GM12878 (cell line): ENCODE measurements at regions not wholly inside any gene's neighbourhood (a gene's known extent, or its start where the extent isn't known, plus 50 kb on each side); places are given as distances from the start of the nearest gene placed in this dataset.

Source experiments
- ATAC-seq: fragments of 200-7000 bp; cut with Tn5 transposase; 3 replicates; pipeline ENCODE4 v1.9.1; 2020; ENCODE audit warnings: mild to moderate bottlenecking, moderate library complexity
- BruUV-seq: library from RNA; stranded (reverse); fragments of 400-500 nt; replicated peaks from 2 replicates; lab custom pipeline; 2021; lab: Mats Ljungman, UMichigan
- CTCF ChIA-PET: fragments of 300-600 bp; sonication (Branson Sonifier 250); formaldehyde crosslinking; extraction: SDS; loops from one replicate; lab custom pipeline; 2021; ENCODE audit warnings: inconsistent platforms; lab: Yijun Ruan, JAX
- POLR2A ChIA-PET: fragments of 350-600 bp; formaldehyde crosslinking; extraction: SDS; loops from one replicate; lab custom pipeline; 2021; ENCODE audit warnings: inconsistent platforms; lab: Charles Lee
- RAD21 ChIA-PET: fragments of 300-600 bp; sonication (Branson Sonifier 250); formaldehyde crosslinking; loops from one replicate; lab custom pipeline; 2023; ENCODE audit warnings: antibody characterized with exemption; ENCODE audit not compliant: unreplicated experiment; lab: Charles Lee
- SMC1A ChIA-PET: fragments of 300-600 bp; sonication (Branson Sonifier 250); formaldehyde crosslinking; loops from one replicate; lab custom pipeline; 2023; ENCODE audit not compliant: unreplicated experiment, uncharacterized antibody; lab: Charles Lee
- DNase-seq: peaks from one replicate; pipeline ENCODE4 v3.0.0-alpha.2; 2011; ENCODE audit warnings: low read depth, low spot score
- FAIRE-seq: peaks from 3 replicates; lab custom pipeline; 2011; peaks lifted over from hg19 to GRCh38; lab: Jason Lieb, UNC
- H2AFZ ChIP-seq: 2 replicates; pipeline ENCODE4 v1.6.0; 2011; ENCODE audit warnings: low read depth, low read length, control low read depth; ENCODE audit not compliant: control insufficient read depth
- H3K27ac ChIP-seq: 2 replicates; pipeline ENCODE4 v1.5.1; 2011; ENCODE audit warnings: control low read depth; ENCODE audit not compliant: control insufficient read depth, insufficient read depth
- H3K27me3 ChIP-seq, 2 experiments: replicated peaks in 1 of 2; 2 replicates each; pipeline versions ENCODE4 v1.6.0 to v1.6.1; 2011; ENCODE audit warnings: low read length in 1 of 2; ENCODE audit not compliant: control insufficient read depth in 2 of 2, insufficient read depth in 2 of 2
- H3K36me3 ChIP-seq, 2 experiments: 2 replicates each; pipeline ENCODE4 v1.5.1; 2011; ENCODE audit warnings: low read length in 1 of 2; ENCODE audit not compliant: control insufficient read depth in 2 of 2, insufficient read depth in 2 of 2
- H3K4me1 ChIP-seq: 2 replicates; pipeline ENCODE4 v1.6.1; 2011; ENCODE audit warnings: mild to moderate bottlenecking, low read length, moderate library complexity, mixed read lengths; ENCODE audit not compliant: control insufficient read depth, insufficient read depth
- H3K4me2 ChIP-seq: 2 replicates; pipeline ENCODE4 v1.6.0; 2011; ENCODE audit warnings: control low read depth; ENCODE audit not compliant: control insufficient read depth, insufficient read depth
- H3K4me3 ChIP-seq: fragments of 200-600 bp; sonication (generic); 2 replicates; pipeline ENCODE4 v1.5.1; 2016
- H3K79me2 ChIP-seq: 2 replicates; pipeline ENCODE4 v1.6.0; 2011; ENCODE audit warnings: low read length; ENCODE audit not compliant: control insufficient read depth, insufficient read depth
- H3K9ac ChIP-seq: 2 replicates; pipeline ENCODE4 v1.8.0; 2011; ENCODE audit warnings: low read length, control low read depth, mixed read lengths; ENCODE audit not compliant: control insufficient read depth, insufficient read depth
- H3K9me3 ChIP-seq: replicated peaks from 3 replicates; pipeline ENCODE4 v1.5.1; 2011; ENCODE audit warnings: mild to moderate bottlenecking, low read length; ENCODE audit not compliant: control insufficient read depth, insufficient read depth
- H4K20me1 ChIP-seq: 2 replicates; pipeline ENCODE4 v1.6.0; 2011; ENCODE audit not compliant: control insufficient read depth, insufficient read depth
- BCLAF1 ChIP-seq: fragments of 450-650 bp; IDR thresholded peaks from 2 replicates; pipeline ENCODE4 v1.6.1; 2017; ENCODE audit warnings: antibody characterized with exemption, mild to moderate bottlenecking, moderate library complexity
- CBFB ChIP-seq: IDR thresholded peaks from 2 replicates; pipeline ENCODE4 v1.6.1; 2016; ENCODE audit warnings: antibody characterized with exemption, low read depth
- E2F4 ChIP-seq: IDR thresholded peaks from 2 replicates; pipeline ENCODE4 v1.6.1; 2012; ENCODE audit warnings: low read depth, low read length, improper control_type of control experiment
- EGR1 ChIP-seq, 2 experiments: IDR thresholded peaks; 1 replicate in 1 of 2; 2 replicates in 1 of 2; pipeline ENCODE4 v1.6.1; 2011 to 2012; ENCODE audit warnings: low read depth in 2 of 2, low read length in 2 of 2, borderline replicate concordance in 1 of 2, mild to moderate bottlenecking in 1 of 2, moderate library complexity in 1 of 2
- EZH2 ChIP-seq: IDR thresholded peaks from 2 replicates; pipeline ENCODE4 v1.6.1; 2012; ENCODE audit warnings: low read depth, mild to moderate bottlenecking, control low read depth, inconsistent platforms, low read length, borderline replicate concordance; ENCODE audit not compliant: control insufficient read depth
- HDGF ChIP-seq: fragments of 450-650 bp; IDR thresholded peaks from 2 replicates; pipeline ENCODE4 v1.6.1; 2016; ENCODE audit warnings: antibody characterized with exemption
- IKZF1 ChIP-seq: fragments of 450-650 bp; conservative IDR thresholded peaks from 2 replicates; pipeline ENCODE4 v1.6.1; 2017; ENCODE audit warnings: antibody characterized with exemption, mild to moderate bottlenecking
- IKZF2 ChIP-seq, 2 experiments: fragments of 450-650 bp; IDR thresholded peaks; 2 replicates each; pipeline ENCODE4 v1.6.1; 2017; ENCODE audit warnings: mild to moderate bottlenecking in 2 of 2, moderate library complexity in 2 of 2
- IRF4 ChIP-seq: IDR thresholded peaks from 2 replicates; pipeline ENCODE4 v1.6.1; 2011; ENCODE audit warnings: low read depth, low read length
- IRF5 ChIP-seq: fragments of 450-650 bp; IDR thresholded peaks from 2 replicates; pipeline ENCODE4 v1.6.1; 2017; ENCODE audit warnings: borderline replicate concordance
- JUND ChIP-seq: IDR thresholded peaks from 2 replicates; pipeline ENCODE4 v1.6.1; 2012; ENCODE audit warnings: low read depth, mild to moderate bottlenecking, low read length, improper control_type of control experiment, moderate library complexity
- MTA3 ChIP-seq: IDR thresholded peaks from 2 replicates; pipeline ENCODE4 v1.6.1; 2012; ENCODE audit warnings: low read length, inconsistent platforms, borderline replicate concordance
- POLR2A ChIP-seq: IDR thresholded peaks from 2 replicates; pipeline ENCODE4 v1.6.1; 2011; ENCODE audit warnings: low read depth, mild to moderate bottlenecking, low read length
- ZBTB11 ChIP-seq: fragments of 450-650 bp; formaldehyde crosslinking; IDR thresholded peaks from 2 replicates; pipeline ENCODE4 v1.5.0; 2022; ENCODE audit warnings: mild to moderate bottlenecking, missing genetic modification characterization
- ZNF207 ChIP-seq: fragments of 450-650 bp; IDR thresholded peaks from 2 replicates; pipeline ENCODE4 v1.6.1; 2014; ENCODE audit warnings: antibody characterized with exemption, mild to moderate bottlenecking, borderline replicate concordance
- WGBS: methylation state at CpG from one replicate; pipeline ENCODE4 v1.1.6; 2016; ENCODE audit warnings: low lambda C conversion rate; ENCODE audit not compliant: insufficient replicate concordance, insufficient coverage; ENCODE audit errors: missing lambda C conversion rate; 5-methylcytosine and 5-hydroxymethylcytosine counted together
- in situ Hi-C: fragments of 300-500 bp; cut with MboI; formaldehyde crosslinking; loops from 9 replicates; pipeline ENCODE4 v1.14.3; 2018; ENCODE audit warnings: mixed read lengths
- intact Hi-C: fragments of 100-400 bp; cut with micrococcal nuclease; formaldehyde crosslinking; loops from one replicate; pipeline ENCODE4 v1.14.2; 2022; ENCODE audit not compliant: unreplicated experiment

- TF ChIP-seq ZNF207 = no peak
Observed at GRCh38 chr11:101741479-101742175, 157.8 kb upstream of the TRPC6 start (continued).

GRCh38 chr11:101741061-101741460 lies 157.3 kb upstream of the TRPC6 start:
- H3K27me3 ChIP-seq = no peaks in the 10 kb centered on the region
- WGBS = 0% methylated on average over 1 of the region's 1 CpG
- DNase-seq (no peak), FAIRE-seq (no peak), ATAC-seq (no peak)
- no peak overlapping the region for H3K27ac ChIP-seq
- intact Hi-C loops (no loop called here), in situ Hi-C loops (no loop called here)
- no peaks in the 10 kb centered on the region for H4K20me1 ChIP-seq
- RAD21 ChIA-PET = no interaction called here
- no peaks in the 10 kb centered on the region for H3K4me1 ChIP-seq
- no peak overlapping the region for H2AFZ ChIP-seq
- H3K4me3 ChIP-seq = no peak overlapping the region
- no peaks in the 10 kb centered on the region for H3K36me3 ChIP-seq
- SMC1A ChIA-PET = interaction anchor here (0.9 kb wide), 1 partner anchor 9 kb away, joined by 4 read pairs; no protein-coding TSS in a partner anchor
- CTCF ChIA-PET = interaction anchor here (0.7 kb wide), 1 partner anchor 10 kb away, joined by 3 read pairs; no protein-coding TSS in a partner anchor
- no peak overlapping the region for H3K4me2 ChIP-seq
- H3K9ac ChIP-seq = no peak overlapping the region
- no peaks in the 10 kb centered on the region for H3K79me2 ChIP-seq
- POLR2A ChIA-PET = no interaction called here
- no TSS peak for BruUV-seq
- no peaks in the 10 kb centered on the region for H3K9me3 ChIP-seq
- TF ChIP-seq CBFB (no peak), EZH2 (no peak), E2F4 (no peak), IKZF2 (IDR thresholded peaks at IDR 0.05) (no peak), MTA3 (no peak), IRF5 (no peak), IRF4 (no peak), JUND (no peak), IKZF1 (no peak), HDGF (no peak), EGR1 (IDR thresholded peaks at IDR 0.05; ENCODE audit: borderline replicate concordance in 1 of 2, low read depth in 2 of 2, low read length in 2 of 2) (no peak), ZBTB11 (no peak), BCLAF1 (no peak), POLR2A (no peak)
